SIG-M5 treated with dmso at 0.1 percent for 504 hours (cell line): ENCODE measurements at regions not wholly inside any gene's neighbourhood (a gene's known extent, or its start where the extent isn't known, plus 50 kb on each side); places are given as distances from the start of the nearest gene placed in this dataset.

Source experiments
- DNase-seq: peaks from one replicate; lab custom pipeline; 2025; ENCODE audit not compliant: unreplicated experiment; lab: John Stamatoyannopoulos, UW

GRCh38 chr13:106700007-106700406 is 132.1 kb upstream of the ARGLU1 start:
- DNase-seq: no peak

DNA sequence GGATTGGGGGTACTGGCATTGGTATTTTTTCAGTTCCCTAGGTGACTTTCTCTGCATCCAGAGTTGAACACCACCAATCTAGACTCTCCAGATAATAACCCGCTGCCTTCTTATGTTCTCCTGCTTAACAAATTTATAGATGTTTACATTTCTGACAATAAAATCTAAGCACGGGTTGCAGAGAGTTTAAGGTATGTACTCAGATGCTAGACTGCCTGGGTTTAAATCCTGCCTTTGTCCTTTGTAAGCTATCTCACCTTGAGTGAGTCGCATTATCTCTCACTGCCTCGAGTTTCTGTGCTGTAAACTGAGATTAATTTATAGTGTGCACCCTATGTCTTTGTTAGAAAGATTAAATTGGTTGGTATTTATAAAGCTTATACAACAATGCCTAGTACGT is 131.4 kb upstream of the ARGLU1 start:
- DNase-seq: no peak

DNA sequence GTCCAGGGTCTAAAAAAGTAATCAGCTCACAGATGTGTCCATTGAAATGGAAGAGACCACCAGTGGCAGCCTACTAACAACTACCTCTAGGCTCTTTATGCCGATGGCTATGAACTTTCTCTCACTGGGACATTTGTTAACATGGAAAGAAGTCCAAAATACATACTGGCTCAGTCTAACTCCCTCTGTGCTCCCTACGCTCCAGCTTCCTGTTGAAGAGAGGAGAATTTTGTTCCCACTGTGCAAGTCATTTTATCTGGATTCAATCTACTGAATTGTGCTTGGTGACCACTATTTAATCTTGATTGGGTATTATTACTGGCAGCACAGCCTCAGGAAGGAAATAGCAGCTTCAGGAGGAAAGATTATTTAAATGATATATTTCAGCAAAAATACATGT is 128.8 kb upstream of the ARGLU1 start:
- DNase-seq: no peak

GRCh38 chr13:106696140-106696539 is 128.2 kb upstream of the ARGLU1 start:
- DNase-seq: no peak

DNA sequence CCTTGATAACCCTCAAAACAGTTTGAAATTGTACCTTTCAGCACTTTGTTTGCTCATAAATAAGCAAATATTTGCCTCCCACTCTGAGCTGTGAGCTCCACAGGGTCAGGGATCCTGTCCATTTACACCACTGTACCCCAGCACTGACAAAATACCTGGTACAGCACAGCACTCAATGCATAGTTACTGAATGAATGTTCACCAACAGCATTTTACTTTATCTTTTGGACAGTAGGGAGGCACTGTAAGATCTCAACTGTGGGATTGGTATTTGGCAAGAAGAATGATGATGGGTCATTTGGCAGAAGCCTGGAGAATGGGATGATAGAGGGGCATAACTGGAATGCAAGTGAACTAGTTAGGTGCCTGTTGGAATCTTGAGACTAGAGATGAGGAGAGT is 127.2 kb upstream of the ARGLU1 start:
- DNase-seq: no peak

DNA sequence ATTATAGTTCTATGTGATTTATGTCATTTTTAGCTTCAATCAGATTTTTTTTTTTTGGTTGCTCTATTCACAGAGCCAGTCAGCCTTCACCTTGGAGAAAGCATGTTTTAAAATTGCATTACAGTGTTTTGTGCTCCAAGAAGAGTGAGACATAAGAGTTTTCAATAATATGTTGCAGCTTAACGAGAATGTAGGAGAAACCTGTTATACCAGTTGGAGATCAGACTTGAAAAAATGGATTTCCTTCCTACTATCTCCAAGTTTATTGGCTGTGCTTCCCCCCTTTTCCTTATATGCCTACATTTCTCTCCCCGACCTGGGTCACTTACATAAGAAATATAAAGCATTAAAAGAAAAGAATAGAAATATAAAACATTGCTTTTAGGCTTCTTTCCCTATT is 123.9 kb upstream of the ARGLU1 start:
- no peak for DNase-seq

- DNase-seq: no peak
Observed at GRCh38 chr13:106691341-106691740, 123.4 kb upstream of the ARGLU1 start.

- no peak for DNase-seq
Observed at GRCh38 chr13:106690779-106691178, 122.8 kb upstream of the ARGLU1 start.

- DNase-seq: no peak
Observed at GRCh38 chr13:106689906-106690305, 122.0 kb upstream of the ARGLU1 start.

GRCh38 chr13:106688940-106689339 is 121.0 kb upstream of the ARGLU1 start:
- no peak for DNase-seq

DNA sequence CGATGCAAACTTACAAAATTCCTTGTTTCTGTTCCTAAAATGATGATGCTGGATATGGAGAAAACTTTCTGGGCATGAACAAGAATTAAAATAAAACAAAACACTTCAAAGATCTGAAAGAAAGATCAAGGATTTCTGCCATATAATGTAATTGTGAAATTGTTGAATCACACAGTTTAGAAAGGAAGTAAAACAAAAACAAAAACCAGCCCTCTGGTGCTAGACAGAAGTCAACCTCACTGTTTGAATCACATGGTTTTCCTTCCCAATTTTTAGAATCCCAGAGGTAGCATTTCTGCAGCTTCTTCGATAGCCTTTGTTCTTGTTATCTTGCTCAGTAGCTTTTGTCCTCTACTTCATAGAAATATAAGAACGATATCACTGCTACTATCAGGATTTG is 118.2 kb upstream of the ARGLU1 start:
- DNase-seq: no peak

DNA sequence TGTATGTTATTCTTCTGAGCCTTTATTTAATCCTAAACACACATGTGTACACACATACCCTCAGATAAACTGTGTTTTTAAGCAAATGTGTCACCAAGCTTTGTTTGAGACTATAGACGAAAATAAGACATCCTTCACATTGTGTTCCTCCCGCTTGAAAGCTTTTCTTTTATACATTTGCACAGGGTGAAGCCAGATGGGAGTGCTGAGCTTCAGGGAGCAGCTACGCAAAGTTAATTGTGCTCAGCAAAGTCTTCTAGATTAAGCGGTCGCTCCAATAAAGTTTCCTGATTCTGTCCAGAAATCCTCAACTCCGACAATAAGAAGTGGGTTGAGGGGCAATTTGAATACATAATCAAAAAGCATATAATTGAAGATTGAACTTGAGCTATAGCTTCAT is 117.2 kb upstream of the ARGLU1 start:
- DNase-seq: no peak

DNA sequence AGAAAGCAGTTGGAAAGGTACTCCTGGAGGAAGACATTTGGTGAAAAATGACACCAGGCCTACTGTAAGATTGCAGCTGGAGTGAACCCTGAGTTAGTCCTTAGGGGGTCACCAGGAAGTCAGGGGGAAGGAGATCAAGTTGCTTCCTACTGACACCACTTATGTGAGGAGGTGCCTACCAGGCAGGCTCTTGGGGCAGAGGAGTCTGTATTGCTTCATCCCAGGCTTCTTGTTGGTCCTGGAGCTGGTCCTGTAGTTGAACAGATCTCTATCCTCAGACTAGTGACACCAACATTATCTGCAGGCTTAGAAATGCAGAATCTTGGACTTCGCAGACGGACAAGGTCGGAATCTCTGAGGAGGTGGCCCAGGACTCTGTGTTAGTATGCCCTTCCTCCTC is 116.0 kb upstream of the ARGLU1 start:
- DNase-seq: no peak

DNA sequence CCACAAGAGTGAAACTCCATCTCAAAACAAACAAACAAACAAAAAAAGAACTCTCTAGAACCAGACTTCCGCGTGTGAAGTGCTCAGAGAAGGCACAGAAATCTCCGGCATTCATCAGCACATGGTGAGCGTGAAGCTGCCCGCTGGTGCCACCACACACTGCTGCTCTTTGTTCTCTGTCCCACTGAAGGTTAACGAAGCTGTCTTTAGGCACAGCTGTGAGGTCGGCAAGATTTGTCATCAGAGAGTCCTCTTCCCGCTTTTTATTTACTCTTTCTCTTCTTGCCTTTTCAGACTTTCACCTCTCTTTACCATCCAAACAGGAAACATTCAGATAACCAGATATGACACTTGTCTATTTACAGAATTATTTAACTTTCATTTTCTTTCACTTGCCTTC is 115.2 kb upstream of the ARGLU1 start:
- no peak for DNase-seq

DNA sequence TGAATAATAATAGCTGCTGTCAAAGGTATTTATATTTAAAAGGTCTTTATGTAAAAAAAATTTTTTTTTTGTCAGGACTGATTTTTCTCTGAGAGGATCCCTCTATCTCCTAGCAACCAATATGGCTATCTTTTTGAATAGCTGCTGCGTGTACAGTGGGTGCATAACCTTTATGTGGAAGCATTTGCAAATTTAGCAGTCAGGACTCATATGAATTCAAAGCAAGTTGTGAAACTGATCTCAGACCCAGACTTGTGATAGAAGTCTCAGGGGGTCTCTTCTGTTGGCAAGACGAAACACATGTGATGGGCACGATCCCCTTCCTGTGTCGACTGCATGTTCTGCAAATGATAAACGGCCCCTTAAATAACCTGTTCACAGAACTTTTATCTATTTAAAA is 114.1 kb upstream of the ARGLU1 start:
- no peak for DNase-seq

DNA sequence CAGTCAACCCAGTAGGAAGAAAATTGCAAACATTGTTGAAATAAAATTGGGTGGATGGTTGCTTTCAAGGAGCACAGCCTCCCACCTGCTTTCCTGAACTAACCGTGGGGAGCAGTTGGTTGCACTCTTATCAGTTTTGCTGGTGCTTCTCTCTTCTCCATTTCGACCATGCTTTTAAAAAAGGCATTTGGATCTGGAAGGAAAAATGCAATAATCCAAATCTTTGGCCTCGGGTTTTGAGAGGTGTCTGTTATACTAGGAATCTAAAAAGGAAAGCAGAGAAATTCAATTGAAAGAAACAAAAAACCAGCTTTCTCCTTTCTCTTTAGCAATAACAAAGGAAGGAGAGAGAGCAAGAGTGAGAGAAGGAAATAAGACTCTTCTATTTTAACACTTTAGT is 113.6 kb upstream of the ARGLU1 start:
- DNase-seq: no peak

DNA sequence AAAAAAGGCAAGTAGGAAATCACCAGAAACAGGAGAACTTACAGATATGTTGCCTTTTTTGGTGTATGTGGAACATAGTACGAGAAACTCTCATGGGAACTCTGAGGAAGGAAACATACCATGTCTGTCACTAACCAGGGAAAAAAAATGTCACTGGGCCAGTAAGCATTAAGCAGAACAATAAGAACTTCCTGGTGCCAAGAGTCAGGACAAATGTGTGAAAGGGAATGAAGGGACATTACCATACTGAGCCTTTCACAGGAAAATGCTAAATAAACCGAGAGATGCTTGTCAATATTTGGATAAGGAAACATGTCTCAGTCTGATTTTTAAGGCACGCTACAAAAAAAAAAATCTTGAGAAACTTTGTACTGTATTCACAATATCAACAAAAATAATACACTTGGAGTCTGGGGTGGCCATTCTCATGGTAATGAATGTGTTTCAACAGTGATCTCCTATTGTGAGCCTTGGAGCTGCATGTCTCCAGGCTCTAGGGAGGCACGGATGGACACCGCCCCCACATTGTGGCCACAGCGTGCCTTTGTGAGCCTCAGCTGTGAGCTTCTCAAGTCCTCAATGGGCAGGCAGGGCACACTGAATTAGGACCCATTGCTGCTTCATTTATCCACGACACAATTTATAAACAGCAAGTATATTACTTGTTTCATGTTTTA is 113.0 kb upstream of the ARGLU1 start:
- no peak for DNase-seq

GRCh38 chr13:106678646-106679418 is 110.9 kb upstream of the ARGLU1 start:
- DNase-seq: no peak

- DNase-seq: no peak
Observed at GRCh38 chr13:106675311-106675710, 107.4 kb upstream of the ARGLU1 start.

DNA sequence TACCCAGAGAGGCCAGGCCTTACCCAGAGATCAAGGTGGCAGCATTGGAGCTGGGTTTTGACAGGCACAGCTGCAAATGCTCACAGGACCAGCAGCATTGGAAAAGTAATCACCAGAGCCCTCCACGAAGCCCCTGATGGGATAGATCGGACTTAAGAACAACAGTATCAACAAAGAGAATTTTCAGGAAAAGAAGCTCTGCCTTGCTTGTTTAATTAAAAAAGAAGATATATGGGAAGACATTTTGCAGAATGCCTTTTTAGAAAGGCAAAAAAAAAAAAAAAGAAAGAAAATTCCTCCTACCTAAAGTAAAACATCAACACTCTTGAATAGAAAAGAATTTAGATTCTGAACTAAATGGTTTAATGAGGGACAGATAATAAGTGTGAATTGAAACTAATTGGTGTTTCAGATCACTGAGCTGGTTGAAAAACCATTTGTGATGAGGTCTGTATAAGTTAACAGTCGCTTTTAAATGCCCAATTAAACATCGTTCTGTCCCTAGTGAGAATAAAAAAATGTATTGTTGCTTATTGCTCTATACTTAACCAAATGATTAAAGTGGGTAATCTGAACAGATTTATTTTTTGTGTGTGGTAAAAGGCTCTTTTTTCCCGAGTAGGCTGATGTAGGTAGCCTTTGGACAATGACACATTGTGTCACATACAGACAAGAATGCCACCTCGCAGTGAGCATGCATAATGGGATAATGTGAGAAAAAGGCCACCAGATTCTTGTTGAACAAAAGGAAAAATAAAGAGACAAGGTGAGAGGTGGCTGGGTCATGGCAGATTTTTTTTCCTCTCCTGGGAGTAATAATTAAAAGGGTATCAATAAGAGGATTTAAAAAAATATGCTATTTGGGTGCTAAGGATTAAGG is 93.0 kb upstream of the ARGLU1 start:
- DNase-seq: no peak

DNA sequence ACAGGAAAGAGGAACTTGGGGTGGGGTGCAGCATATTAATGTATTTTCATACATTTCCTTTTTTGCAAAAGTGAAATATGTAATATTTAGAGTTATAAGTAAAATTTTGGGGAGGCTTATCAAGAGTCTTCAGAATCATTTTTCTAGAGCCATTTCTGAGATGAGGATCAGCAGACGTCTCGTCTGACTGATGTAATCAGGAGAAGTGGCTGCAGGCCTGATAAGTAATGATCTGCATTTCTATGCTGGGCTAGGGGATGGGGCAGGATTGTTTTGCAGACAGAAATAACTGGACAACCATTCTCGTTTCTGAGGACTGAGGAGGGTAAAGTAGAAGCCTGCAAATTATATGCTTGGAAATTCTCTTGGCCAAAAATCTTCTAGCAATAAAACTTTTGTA is 89.2 kb upstream of the ARGLU1 start:
- DNase-seq: no peak

DNA sequence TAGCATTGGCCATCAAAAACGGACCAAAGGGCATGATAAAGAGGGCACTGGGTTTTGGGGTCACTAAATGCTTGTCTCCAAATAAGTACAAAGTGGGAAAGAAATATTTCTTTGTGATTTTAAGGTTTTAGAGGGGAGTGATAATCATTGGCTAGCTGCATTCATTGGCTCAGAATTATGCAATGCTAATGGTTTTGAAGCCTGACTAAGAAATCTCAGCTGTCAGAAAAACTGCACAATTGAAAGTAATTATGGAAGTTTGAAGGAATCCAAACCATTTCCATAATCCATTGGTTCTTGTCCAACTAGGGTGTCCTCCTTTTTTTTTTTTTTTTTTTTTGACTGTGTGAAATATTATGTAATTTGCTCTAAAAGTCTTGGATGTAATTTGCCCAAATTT is 88.2 kb upstream of the ARGLU1 start:
- DNase-seq: no peak
